ENCODE measurements at regions not wholly inside any gene's neighbourhood (a gene's known extent, or its start where the extent isn't known, plus 50 kb on each side); places are given as distances from the start of the nearest gene placed in this dataset.
"Not testable (repeated sequence)": the region's sequence is repeated elsewhere in the genome, so short reads cannot be mapped to it uniquely, and the experiment has no call there.

DNA sequence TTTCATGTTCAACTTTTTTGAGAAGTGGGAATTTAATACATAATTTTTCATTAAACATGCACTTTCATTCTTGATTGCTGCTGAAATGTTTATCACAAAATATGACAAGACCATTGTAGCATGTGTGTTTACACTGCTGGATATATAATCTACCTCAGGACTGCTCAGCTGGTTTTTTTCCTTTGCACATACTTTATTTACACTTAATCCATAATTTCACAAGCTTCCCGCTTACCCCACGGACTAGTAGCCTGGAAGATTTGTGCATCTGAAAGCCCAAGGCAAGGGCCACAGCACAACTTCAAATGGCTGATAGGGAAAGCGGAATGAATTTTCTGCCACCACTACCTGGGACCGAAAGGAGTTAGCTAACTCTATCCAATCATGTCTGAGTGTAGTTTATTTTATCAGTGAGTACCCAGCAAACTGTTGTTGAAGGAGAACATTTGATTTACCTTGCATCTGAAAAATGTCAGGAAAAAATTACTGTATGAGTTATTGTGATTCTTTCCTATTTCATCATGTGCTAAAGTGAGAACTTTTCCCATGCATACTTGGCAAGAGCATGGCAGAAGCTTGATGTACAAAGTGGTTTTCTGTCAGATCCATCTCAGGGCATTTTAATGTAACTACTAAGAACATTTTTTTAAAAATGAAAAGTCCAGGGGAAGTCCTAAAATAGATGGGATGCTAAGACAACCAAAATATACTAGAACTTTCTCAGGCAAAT lies 558.2 kb upstream of the USP24 start:
- no peak for DNase-seq (ENCODE audit: extremely low read depth, insufficient read length)
- TF ChIP-seq, protein P1, sequence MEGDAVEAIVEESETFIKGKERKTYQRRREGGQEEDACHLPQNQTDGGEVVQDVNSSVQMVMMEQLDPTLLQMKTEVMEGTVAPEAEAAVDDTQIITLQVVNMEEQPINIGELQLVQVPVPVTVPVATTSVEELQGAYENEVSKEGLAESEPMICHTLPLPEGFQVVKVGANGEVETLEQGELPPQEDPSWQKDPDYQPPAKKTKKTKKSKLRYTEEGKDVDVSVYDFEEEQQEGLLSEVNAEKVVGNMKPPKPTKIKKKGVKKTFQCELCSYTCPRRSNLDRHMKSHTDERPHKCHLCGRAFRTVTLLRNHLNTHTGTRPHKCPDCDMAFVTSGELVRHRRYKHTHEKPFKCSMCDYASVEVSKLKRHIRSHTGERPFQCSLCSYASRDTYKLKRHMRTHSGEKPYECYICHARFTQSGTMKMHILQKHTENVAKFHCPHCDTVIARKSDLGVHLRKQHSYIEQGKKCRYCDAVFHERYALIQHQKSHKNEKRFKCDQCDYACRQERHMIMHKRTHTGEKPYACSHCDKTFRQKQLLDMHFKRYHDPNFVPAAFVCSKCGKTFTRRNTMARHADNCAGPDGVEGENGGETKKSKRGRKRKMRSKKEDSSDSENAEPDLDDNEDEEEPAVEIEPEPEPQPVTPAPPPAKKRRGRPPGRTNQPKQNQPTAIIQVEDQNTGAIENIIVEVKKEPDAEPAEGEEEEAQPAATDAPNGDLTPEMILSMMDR (IDR thresholded peaks at IDR 0.05; ENCODE audit: insufficient read depth, low read length, poor library complexity, severe bottlenecking) = no peak
- Histone ChIP-seq H3K4me3 (replicated peaks; ENCODE audit: low read depth, low read length) (no peak overlapping the region), H3K36me3 (ENCODE audit: control insufficient read depth, insufficient read depth, low read length) (no peaks in the 10 kb centered on the region), H3K27me3 (replicated peaks; ENCODE audit: control insufficient read depth, insufficient read depth, low read length) (no peaks in the 10 kb centered on the region)

DNA sequence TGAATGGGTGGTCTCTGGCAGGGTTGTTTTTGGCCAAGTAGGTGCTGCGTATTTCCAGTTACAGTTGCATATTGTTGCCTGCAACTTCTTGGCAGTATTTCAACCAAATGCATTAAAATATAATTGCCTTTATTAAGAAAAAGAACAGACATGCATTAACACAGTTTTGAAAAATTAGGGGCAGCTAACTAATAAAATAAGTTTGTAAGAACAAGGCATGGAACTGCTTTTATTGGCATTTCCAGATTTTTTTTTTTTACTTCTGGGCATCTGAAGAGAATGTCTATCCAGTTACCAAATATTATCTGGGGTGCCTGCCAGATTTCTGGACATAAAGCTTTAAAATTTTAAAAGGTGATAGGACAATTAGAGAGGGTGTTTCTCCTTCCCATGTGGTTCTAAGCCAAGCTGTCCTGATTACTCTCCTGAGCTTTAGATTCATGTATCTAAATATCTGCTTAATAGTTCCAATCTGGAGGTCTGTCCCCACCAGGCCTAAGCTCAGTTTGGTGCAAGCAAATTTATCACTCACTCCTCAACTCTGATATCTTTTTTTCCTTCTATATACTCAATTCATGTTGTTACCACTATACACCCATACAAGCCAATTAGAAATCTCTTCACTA lies 553.3 kb upstream of the USP24 start:
- DNase-seq (ENCODE audit: extremely low read depth, insufficient read length) = no peak
- TF ChIP-seq, protein P1 (IDR thresholded peaks at IDR 0.05; ENCODE audit: insufficient read depth, low read length, poor library complexity, severe bottlenecking) = no peak
- H3K4me3 ChIP-seq (replicated peaks; ENCODE audit: low read depth, low read length) = no peak overlapping the region
- no peaks in the 10 kb centered on the region for H3K27me3 ChIP-seq (replicated peaks; ENCODE audit: control insufficient read depth, insufficient read depth, low read length)
- H3K36me3 ChIP-seq (ENCODE audit: control insufficient read depth, insufficient read depth, low read length) = no peaks in the 10 kb centered on the region

DNA sequence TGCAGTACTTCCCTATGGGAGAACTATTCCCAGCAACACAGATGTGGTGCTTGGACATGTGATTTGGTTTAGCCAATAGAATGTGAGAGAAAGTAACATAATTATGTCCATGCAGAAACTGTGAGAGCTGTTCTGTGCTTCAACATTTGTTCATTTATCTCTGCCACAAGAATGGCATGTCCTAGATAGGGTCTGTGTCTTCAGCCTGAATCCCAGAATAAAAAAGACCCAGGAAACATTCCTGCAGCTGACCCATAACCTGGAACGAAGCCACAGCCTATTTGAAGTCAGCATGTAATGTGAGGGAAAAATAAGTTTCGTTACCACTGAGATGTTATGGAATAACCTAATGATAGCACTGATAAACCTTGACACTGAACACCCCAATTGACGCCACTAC lies 552.0 kb upstream of the USP24 start:
- Histone ChIP-seq H3K4me3 (replicated peaks; ENCODE audit: low read depth, low read length) (no peak overlapping the region), H3K36me3 (ENCODE audit: control insufficient read depth, insufficient read depth, low read length) (no peaks in the 10 kb centered on the region), H3K27me3 (replicated peaks; ENCODE audit: control insufficient read depth, insufficient read depth, low read length) (no peaks in the 10 kb centered on the region)
- TF ChIP-seq, protein P1 (IDR thresholded peaks at IDR 0.05; ENCODE audit: insufficient read depth, low read length, poor library complexity, severe bottlenecking) = no peak
- DNase-seq (ENCODE audit: extremely low read depth, insufficient read length) = no peak

DNA sequence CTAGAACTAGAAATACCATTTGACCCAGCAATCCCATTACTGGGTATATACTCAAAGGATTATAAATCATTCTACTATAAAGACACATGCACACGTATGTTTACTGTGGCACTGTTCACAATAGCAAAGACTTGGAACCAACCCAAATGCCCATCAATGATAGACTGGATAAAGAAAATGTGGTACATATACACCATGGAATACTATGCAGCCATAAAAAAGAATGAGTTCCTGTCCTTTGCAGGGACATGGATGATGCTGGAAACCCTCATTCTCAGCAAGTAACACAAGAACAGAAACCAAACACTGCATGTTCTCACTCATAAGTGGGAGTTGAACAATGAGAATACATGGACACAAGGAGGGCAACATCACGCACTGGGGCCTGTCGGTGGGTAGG lies 550.3 kb upstream of the USP24 start:
- H3K4me3 ChIP-seq (replicated peaks; ENCODE audit: low read depth, low read length); H3K36me3 ChIP-seq (ENCODE audit: control insufficient read depth, insufficient read depth, low read length); H3K27me3 ChIP-seq (replicated peaks; ENCODE audit: control insufficient read depth, insufficient read depth, low read length); DNase-seq (ENCODE audit: extremely low read depth, insufficient read length): not testable (repeated sequence)

DNA sequence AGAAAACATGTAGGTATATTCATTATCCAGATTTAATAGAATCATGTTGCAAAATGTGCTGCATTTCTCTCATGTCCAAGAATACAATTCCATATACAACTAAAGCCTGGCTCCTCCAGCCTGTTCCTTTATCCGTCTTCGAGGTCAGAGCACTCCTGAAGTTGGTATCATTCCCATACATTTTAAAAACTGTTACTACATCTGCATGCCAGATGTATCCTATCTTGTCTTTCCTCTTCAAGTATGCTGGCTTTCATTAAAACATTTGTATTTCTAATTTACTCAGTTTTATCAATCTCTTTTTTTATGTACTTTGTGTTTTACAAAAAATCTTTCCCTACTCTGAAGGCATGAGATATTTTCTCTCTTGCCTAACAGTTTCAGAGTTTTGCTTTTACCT lies 536.6 kb upstream of the USP24 start:
- H3K36me3 ChIP-seq (ENCODE audit: control insufficient read depth, insufficient read depth, low read length) = no peaks in the 10 kb centered on the region
- H3K4me3 ChIP-seq (replicated peaks; ENCODE audit: low read depth, low read length) = no peak overlapping the region
- TF ChIP-seq, protein P1 (IDR thresholded peaks at IDR 0.05; ENCODE audit: insufficient read depth, low read length, poor library complexity, severe bottlenecking) = no peak
- DNase-seq (ENCODE audit: extremely low read depth, insufficient read length) = no peak
- no peaks in the 10 kb centered on the region for H3K27me3 ChIP-seq (replicated peaks; ENCODE audit: control insufficient read depth, insufficient read depth, low read length)

DNA sequence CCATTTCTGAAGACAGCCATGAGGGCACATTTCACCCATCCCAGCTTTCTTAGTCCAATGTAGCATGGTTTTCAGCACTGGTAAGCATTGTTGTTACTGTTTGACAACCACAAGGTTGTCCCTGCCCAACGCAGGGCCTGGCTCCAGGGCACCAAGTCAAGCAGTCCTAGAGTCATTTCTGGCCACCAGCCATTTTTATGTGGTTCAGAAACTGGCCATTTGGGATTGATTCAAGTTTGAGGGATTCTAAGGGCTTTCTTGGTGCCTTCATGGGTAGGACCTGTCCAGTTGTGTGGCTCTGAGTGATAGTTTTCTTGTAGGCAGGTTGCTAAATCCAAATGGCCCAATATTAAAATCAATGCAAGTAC lies 535.4 kb upstream of the USP24 start:
- Histone ChIP-seq H3K36me3 (ENCODE audit: control insufficient read depth, insufficient read depth, low read length) (no peaks in the 10 kb centered on the region), H3K27me3 (replicated peaks; ENCODE audit: control insufficient read depth, insufficient read depth, low read length) (no peaks in the 10 kb centered on the region), H3K4me3 (replicated peaks; ENCODE audit: low read depth, low read length) (no peak overlapping the region)
- DNase-seq (ENCODE audit: extremely low read depth, insufficient read length) = no peak
- TF ChIP-seq, protein P1 (IDR thresholded peaks at IDR 0.05; ENCODE audit: insufficient read depth, low read length, poor library complexity, severe bottlenecking) = no peak

Data from GM06990 (cell line).